ENCODE measurements at regions not wholly inside any gene's neighbourhood (a gene's known extent, or its start where the extent isn't known, plus 50 kb on each side); places are given as distances from the start of the nearest gene placed in this dataset.
"Not testable (repeated sequence)": the region's sequence is repeated elsewhere in the genome, so short reads cannot be mapped to it uniquely, and the experiment has no call there.

DNA sequence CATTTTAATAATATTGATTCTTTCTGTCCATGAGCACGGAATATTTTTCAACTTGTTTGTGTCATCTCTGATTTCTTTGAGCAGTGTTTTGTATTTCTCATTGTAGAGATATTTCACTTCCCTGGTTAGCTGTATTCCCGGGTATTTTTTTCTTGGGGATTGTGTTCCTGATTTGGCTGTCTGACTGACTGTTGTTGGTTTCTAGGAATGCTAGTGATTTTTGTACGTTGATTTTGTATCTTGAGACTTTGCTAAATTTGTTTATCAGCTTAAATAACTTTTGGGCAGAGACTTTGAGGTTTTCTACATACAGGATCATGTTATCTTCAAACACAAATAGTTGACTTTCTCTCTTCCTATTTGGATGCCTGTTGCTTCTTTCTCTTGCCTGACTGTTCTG lies 418.8 kb upstream of the ALCAM start:
- no peak for DNase-seq
- no peak overlapping the region for H3K27ac Mint-ChIP-seq
- peaks cover 8% of the 10 kb centered on the region for H3K9me3 Mint-ChIP-seq
- H3K4me1 Mint-ChIP-seq (ENCODE audit: low read depth), result no peaks in the 10 kb centered on the region
- no peak overlapping the region for H3K4me3 Mint-ChIP-seq
- H3K36me3 Mint-ChIP-seq (ENCODE audit: low read depth), result no peaks in the 10 kb centered on the region
- H3K27me3 Mint-ChIP-seq, result no peaks in the 10 kb centered on the region

- H3K4me1 Mint-ChIP-seq (ENCODE audit: low read depth); H3K4me3 Mint-ChIP-seq; H3K9me3 Mint-ChIP-seq; DNase-seq; H3K36me3 Mint-ChIP-seq (ENCODE audit: low read depth); H3K27me3 Mint-ChIP-seq; H3K27ac Mint-ChIP-seq: not testable (repeated sequence)
Observed at GRCh38 chr3:104949810-104950209, 416.9 kb upstream of the ALCAM start.

DNA sequence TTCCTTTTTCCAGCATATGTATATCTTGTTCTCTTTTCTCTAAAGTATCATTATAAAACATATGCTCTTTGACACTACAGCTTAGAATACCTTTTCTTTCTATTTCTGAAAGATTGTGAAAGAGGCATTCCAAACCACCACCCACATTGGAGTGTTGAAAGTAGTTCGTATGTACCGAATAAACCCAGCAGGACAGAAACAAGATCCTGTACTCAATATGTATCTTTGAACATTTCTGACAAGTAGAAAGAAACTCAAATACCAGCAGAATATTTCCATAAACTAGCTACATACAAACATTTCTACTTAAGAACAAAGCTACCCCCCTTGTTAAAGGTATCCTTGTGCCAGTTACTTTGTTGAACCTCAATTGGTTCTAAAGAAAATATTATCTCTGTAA lies 415.3 kb upstream of the ALCAM start:
- no peaks in the 10 kb centered on the region for H3K4me1 Mint-ChIP-seq (ENCODE audit: low read depth)
- H3K36me3 Mint-ChIP-seq (ENCODE audit: low read depth), result no peaks in the 10 kb centered on the region
- H3K27ac Mint-ChIP-seq, result no peak overlapping the region
- no peaks in the 10 kb centered on the region for H3K27me3 Mint-ChIP-seq
- DNase-seq, result no peak
- no peak overlapping the region for H3K4me3 Mint-ChIP-seq
- H3K9me3 Mint-ChIP-seq, result no peaks in the 10 kb centered on the region

- H3K9me3 Mint-ChIP-seq, result no peaks in the 10 kb centered on the region
- no peaks in the 10 kb centered on the region for H3K4me1 Mint-ChIP-seq (ENCODE audit: low read depth)
- no peak overlapping the region for H3K27ac Mint-ChIP-seq
- DNase-seq, result no peak
- H3K4me3 Mint-ChIP-seq, result no peak overlapping the region
- H3K36me3 Mint-ChIP-seq (ENCODE audit: low read depth), result no peaks in the 10 kb centered on the region
- no peaks in the 10 kb centered on the region for H3K27me3 Mint-ChIP-seq
Observed at GRCh38 chr3:104952146-104952972, 414.4 kb upstream of the ALCAM start.

DNA sequence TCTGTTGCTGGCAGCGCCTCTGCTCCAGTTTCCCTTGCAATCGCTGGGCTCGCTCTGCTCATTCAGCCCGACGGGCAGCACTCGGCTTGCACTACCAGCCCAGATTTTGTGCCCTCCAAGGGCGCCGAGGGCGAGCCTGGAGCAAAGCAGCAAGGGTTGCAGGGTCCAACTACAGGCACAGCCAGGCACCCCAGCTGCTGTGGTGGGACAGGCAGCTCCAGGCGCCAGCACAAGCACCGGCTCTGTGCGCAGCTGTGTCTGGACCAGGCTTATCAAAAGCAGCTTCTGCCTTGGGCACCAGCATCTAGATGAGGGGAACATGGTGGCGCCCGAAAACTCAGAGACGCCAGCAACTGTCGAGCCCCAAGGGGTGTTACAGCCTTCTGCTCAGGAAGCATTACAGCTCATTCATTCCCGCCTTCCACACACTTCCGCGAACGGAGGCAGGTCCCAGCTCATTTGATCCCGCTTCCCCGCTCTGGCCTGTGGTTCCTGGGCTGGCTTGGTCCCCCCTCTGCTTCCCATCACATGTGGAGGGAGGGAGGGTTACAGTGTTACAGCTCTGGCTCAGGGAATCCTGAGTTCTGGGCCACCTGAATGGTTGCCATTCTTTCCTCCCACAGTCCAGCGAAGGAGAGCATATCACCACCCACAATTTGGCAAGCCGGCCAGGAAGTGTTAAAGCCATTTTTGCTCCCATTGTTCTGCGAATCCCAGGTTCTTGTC lies 409.9 kb upstream of the ALCAM start:
- Mint-ChIP-seq H3K9me3 (no peaks in the 10 kb centered on the region), H3K4me1 (ENCODE audit: low read depth) (no peaks in the 10 kb centered on the region), H3K27me3 (no peaks in the 10 kb centered on the region), H3K4me3 (no peak overlapping the region), H3K36me3 (ENCODE audit: low read depth) (no peaks in the 10 kb centered on the region), H3K27ac (no peak overlapping the region)
- DNase-seq, result no peak

- H3K4me3 Mint-ChIP-seq, result no peak overlapping the region
- no peaks in the 10 kb centered on the region for H3K9me3 Mint-ChIP-seq
- DNase-seq, result no peak
- H3K4me1 Mint-ChIP-seq (ENCODE audit: low read depth), result no peaks in the 10 kb centered on the region
- no peaks in the 10 kb centered on the region for H3K36me3 Mint-ChIP-seq (ENCODE audit: low read depth)
- no peak overlapping the region for H3K27ac Mint-ChIP-seq
- no peaks in the 10 kb centered on the region for H3K27me3 Mint-ChIP-seq
Observed at GRCh38 chr3:104960579-104960978, 406.1 kb upstream of the ALCAM start.

- H3K27ac Mint-ChIP-seq, result no peak overlapping the region
- no peaks in the 10 kb centered on the region for H3K36me3 Mint-ChIP-seq (ENCODE audit: low read depth)
- H3K27me3 Mint-ChIP-seq, result no peaks in the 10 kb centered on the region
- no peaks in the 10 kb centered on the region for H3K4me1 Mint-ChIP-seq (ENCODE audit: low read depth)
- no peak for DNase-seq
- H3K9me3 Mint-ChIP-seq, result no peaks in the 10 kb centered on the region
- H3K4me3 Mint-ChIP-seq, result no peak overlapping the region
Observed at GRCh38 chr3:104961851-104962250, 404.9 kb upstream of the ALCAM start.

GRCh38 chr3:104974316-104974715 lies 392.4 kb upstream of the ALCAM start:
- no peak for DNase-seq
- H3K9me3 Mint-ChIP-seq, result peaks cover 5% of the 10 kb centered on the region
- peaks cover 3% of the 10 kb centered on the region for H3K27me3 Mint-ChIP-seq
- H3K27ac Mint-ChIP-seq, result no peak overlapping the region
- H3K36me3 Mint-ChIP-seq (ENCODE audit: low read depth), result no peaks in the 10 kb centered on the region
- no peak overlapping the region for H3K4me3 Mint-ChIP-seq
- no peaks in the 10 kb centered on the region for H3K4me1 Mint-ChIP-seq (ENCODE audit: low read depth)

DNA sequence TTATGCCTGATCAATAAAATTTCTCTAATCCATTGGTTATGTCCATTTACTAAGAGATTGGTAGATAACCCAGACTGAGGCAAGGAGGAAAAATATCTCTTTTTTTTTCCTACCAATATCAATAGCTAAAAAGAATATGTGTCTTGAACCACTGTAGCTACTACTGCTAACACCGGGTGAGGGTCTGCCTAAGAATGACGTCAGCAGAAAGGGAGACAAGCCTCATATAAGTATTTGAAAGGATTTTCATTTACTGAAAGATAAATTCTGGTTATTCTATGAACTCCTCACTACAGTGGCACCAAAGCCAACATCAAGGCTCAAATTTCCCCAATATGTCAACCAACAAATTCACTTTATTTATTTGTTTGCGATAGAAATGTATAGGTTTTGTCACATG lies 389.0 kb upstream of the ALCAM start:
- DNase-seq, result no peak
- Mint-ChIP-seq H3K27me3 (peaks cover 3% of the 10 kb centered on the region), H3K36me3 (ENCODE audit: low read depth) (no peaks in the 10 kb centered on the region), H3K4me3 (no peak overlapping the region), H3K27ac (no peak overlapping the region), H3K4me1 (ENCODE audit: low read depth) (no peaks in the 10 kb centered on the region), H3K9me3 (peaks cover 5% of the 10 kb centered on the region)

DNA sequence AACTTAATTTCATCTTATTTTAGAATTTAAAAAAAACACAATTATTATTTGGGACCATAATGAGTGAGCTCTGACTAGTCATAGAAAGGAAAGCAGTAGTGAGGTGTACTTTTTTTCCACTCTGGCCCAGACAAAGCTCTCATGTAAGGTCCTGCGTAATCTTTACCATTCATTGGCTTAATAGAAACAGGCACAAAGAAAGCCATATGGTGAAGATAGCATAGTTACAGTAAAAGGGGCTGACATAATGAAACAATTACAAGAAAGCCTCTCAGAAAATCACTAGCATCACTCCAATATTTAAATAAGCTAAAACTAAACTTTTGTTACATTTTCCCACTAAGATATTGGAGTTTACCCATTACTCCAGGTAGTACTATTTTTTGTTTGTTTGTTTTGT lies 384.6 kb upstream of the ALCAM start:
- DNase-seq, result no peak
- no peak overlapping the region for H3K27ac Mint-ChIP-seq
- peaks cover 3% of the 10 kb centered on the region for H3K27me3 Mint-ChIP-seq
- no peaks in the 10 kb centered on the region for H3K9me3 Mint-ChIP-seq
- H3K36me3 Mint-ChIP-seq (ENCODE audit: low read depth), result no peaks in the 10 kb centered on the region
- no peak overlapping the region for H3K4me3 Mint-ChIP-seq
- H3K4me1 Mint-ChIP-seq (ENCODE audit: low read depth), result no peaks in the 10 kb centered on the region

DNA sequence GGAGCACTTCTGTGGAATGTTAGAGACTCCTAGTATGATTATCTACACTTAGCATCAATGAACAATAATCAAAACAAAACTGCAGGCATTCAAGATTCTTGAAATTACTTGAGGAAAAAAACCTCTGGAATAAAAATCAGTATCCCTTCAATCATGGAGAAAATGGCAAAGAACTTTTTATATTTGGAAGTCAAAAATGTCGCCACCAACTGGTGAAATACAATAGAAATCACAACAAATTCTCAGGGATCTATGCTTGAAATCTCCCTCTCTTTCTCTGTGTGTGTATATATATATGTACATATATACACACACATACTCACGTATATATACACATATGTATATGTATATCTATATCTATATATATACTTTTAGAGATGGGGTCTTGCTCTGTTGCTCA lies 378.9 kb upstream of the ALCAM start:
- no peaks in the 10 kb centered on the region for H3K4me1 Mint-ChIP-seq (ENCODE audit: low read depth)
- no peak overlapping the region for H3K4me3 Mint-ChIP-seq
- H3K27ac Mint-ChIP-seq, result no peak overlapping the region
- H3K36me3 Mint-ChIP-seq (ENCODE audit: low read depth), result no peaks in the 10 kb centered on the region
- DNase-seq, result no peak
- H3K9me3 Mint-ChIP-seq, result no peaks in the 10 kb centered on the region
- no peaks in the 10 kb centered on the region for H3K27me3 Mint-ChIP-seq

- no peak overlapping the region for H3K27ac Mint-ChIP-seq
- H3K27me3 Mint-ChIP-seq, result no peaks in the 10 kb centered on the region
- H3K36me3 Mint-ChIP-seq (ENCODE audit: low read depth), result no peaks in the 10 kb centered on the region
- H3K9me3 Mint-ChIP-seq, result no peaks in the 10 kb centered on the region
- no peaks in the 10 kb centered on the region for H3K4me1 Mint-ChIP-seq (ENCODE audit: low read depth)
- no peak for DNase-seq
- no peak overlapping the region for H3K4me3 Mint-ChIP-seq
Observed at GRCh38 chr3:104988496-104988895, 378.2 kb upstream of the ALCAM start.

- no peak for DNase-seq
- H3K36me3 Mint-ChIP-seq (ENCODE audit: low read depth), result no peaks in the 10 kb centered on the region
- H3K27me3 Mint-ChIP-seq, result no peaks in the 10 kb centered on the region
- no peaks in the 10 kb centered on the region for H3K9me3 Mint-ChIP-seq
- no peak overlapping the region for H3K27ac Mint-ChIP-seq
- no peak overlapping the region for H3K4me3 Mint-ChIP-seq
- no peaks in the 10 kb centered on the region for H3K4me1 Mint-ChIP-seq (ENCODE audit: low read depth)
Observed at GRCh38 chr3:104989878-104990277, 376.8 kb upstream of the ALCAM start.

DNA sequence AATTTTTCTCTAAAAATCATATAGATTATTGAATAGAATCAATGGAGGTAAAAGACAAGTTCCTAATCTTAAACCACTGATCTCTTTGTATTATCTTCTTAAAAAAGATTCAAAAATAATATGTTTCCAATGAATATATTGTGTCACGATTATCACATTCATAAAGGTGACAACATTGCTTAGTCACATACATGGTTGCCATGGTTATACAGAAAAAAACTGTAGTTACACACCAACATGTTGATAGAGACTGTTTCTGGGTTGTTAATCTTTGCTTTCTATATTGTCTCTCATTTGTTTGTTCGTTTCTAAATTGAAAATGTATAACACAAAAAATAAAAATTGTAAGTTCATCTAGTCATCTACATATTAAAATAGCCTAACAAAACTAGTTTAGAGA lies 376.0 kb upstream of the ALCAM start:
- H3K27me3 Mint-ChIP-seq, result no peaks in the 10 kb centered on the region
- DNase-seq, result no peak
- H3K4me1 Mint-ChIP-seq (ENCODE audit: low read depth), result no peaks in the 10 kb centered on the region
- no peak overlapping the region for H3K27ac Mint-ChIP-seq
- H3K4me3 Mint-ChIP-seq, result no peak overlapping the region
- no peaks in the 10 kb centered on the region for H3K36me3 Mint-ChIP-seq (ENCODE audit: low read depth)
- H3K9me3 Mint-ChIP-seq, result no peaks in the 10 kb centered on the region

DNA sequence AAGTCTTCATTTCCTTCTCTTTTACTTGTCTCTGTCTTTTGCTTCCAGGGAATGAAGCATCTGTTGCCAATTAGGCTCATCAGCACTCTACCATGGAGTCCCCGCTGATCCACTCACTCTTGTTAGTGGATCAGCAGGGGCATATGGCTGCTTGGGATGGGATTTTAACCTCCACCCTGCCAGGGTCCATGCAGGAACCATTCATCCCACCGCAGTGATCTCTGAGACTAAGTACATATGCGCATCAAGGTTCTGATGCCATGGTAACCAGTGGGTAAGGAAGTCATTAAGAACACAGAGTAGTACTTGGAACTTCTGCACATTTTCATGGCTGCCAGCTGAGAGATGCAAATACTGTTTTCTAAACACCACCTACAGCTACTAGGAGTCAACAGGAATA lies 374.0 kb upstream of the ALCAM start:
- Mint-ChIP-seq H3K27me3 (no peaks in the 10 kb centered on the region), H3K27ac (no peak overlapping the region), H3K4me1 (ENCODE audit: low read depth) (no peaks in the 10 kb centered on the region), H3K4me3 (no peak overlapping the region), H3K9me3 (no peaks in the 10 kb centered on the region), H3K36me3 (ENCODE audit: low read depth) (no peaks in the 10 kb centered on the region)
- DNase-seq, result no peak

All from activated T-cell treated with anti-CD3 and anti-CD28 coated beads, Interleukin-2, amount 50 U/mL, for 24 hours (primary cell).